ENCODE measurements at regions not wholly inside any gene's neighbourhood (a gene's known extent, or its start where the extent isn't known, plus 50 kb on each side); places are given as distances from the start of the nearest gene placed in this dataset.
"Not testable (repeated sequence)": the region's sequence is repeated elsewhere in the genome, so short reads cannot be mapped to it uniquely, and the experiment has no call there.

DNA sequence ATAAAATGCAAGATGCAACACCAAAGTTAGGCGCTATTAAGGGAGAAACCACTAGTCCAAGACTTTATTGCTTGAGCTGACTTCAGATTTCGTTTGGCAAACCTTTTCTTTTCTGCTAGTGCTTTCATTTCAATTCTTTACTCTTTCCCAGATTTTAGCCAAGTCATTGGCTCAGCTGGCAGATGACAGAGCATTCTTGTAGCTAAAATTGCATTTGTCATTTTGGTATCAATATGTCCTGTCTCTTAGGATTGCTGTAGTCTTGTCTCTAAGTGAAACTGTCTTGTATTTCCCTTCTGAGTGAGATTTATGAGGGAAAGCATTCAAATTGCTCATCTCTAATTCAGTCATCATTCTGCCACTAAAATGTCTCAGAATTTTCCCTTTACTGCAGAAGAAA lies 335.1 kb downstream of the METTL4 start:
- no peak overlapping the region for H3K4me3 ChIP-seq (ENCODE audit: low read depth, low read length)
- no peaks in the 10 kb centered on the region for H3K36me3 ChIP-seq (ENCODE audit: control insufficient read depth, insufficient read depth, low read length)
- TF ChIP-seq CTCF (IDR thresholded peaks at IDR 0.05; ENCODE audit: insufficient read depth, low read length, severe bottlenecking): no peak
- FAIRE-seq: no peak
- no peak for DNase-seq (ENCODE audit: low read depth)
- no peaks in the 10 kb centered on the region for H3K27me3 ChIP-seq (ENCODE audit: control insufficient read depth, insufficient read depth, low read length)

DNA sequence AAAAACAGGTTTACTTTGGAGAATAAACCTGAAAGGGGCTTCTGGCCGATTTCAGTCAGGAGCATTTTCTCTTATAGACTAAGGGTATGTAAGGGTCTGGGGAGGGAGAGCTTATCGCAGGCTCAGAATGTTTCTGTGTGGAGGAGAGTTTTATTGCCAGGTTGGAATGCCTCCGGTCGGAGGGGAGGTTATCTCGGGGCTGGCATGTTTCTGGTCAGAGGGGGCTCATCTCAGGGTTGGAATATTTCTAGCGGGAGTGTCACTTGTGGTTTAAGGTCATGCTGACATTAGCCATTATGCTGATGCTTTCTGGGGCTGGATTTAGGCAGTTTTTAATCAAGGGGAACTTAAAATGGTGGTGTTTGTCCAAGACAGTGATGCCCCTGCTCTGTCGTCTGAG lies 333.6 kb downstream of the METTL4 start:
- Histone ChIP-seq H3K27me3 (ENCODE audit: control insufficient read depth, insufficient read depth, low read length) (no peaks in the 10 kb centered on the region), H3K36me3 (ENCODE audit: control insufficient read depth, insufficient read depth, low read length) (no peaks in the 10 kb centered on the region), H3K4me3 (ENCODE audit: low read depth, low read length) (no peak overlapping the region)
- FAIRE-seq (no peak), DNase-seq (ENCODE audit: low read depth) (no peak)
- no peak for TF ChIP-seq CTCF (IDR thresholded peaks at IDR 0.05; ENCODE audit: insufficient read depth, low read length, severe bottlenecking)

DNA sequence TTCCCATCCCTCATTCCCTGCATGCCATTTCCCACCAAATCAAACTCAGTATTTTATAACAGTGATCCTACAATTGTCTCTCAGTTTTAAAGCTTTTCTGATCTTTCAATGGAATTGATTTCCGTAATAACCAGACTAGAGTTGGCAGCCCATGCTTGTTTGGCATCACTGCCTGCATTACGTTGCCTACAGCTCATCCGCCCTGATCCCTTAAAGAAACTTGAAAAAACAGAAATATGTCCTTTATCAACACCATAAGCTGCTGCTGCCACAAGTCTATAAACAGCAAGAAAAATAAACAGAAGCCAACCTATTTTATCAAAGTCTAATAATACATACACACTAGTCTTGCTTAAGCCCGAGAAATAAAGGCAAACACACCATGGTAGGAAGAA lies 331.0 kb downstream of the METTL4 start:
- Histone ChIP-seq H3K36me3 (ENCODE audit: control insufficient read depth, insufficient read depth, low read length) (no peaks in the 10 kb centered on the region), H3K27me3 (ENCODE audit: control insufficient read depth, insufficient read depth, low read length) (no peaks in the 10 kb centered on the region), H3K4me3 (ENCODE audit: low read depth, low read length) (no peak overlapping the region)
- FAIRE-seq: no peak
- no peak for TF ChIP-seq CTCF (IDR thresholded peaks at IDR 0.05; ENCODE audit: insufficient read depth, low read length, severe bottlenecking)
- no peak for DNase-seq (ENCODE audit: low read depth)

GRCh38 chr18:2244641-2245040 lies 326.7 kb downstream of the METTL4 start:
- DNase-seq (ENCODE audit: low read depth) (no peak), FAIRE-seq (no peak)
- no peak for TF ChIP-seq CTCF (IDR thresholded peaks at IDR 0.05; ENCODE audit: insufficient read depth, low read length, severe bottlenecking)
- no peak overlapping the region for H3K4me3 ChIP-seq (ENCODE audit: low read depth, low read length)
- no peaks in the 10 kb centered on the region for H3K36me3 ChIP-seq (ENCODE audit: control insufficient read depth, insufficient read depth, low read length)
- H3K27me3 ChIP-seq (ENCODE audit: control insufficient read depth, insufficient read depth, low read length): no peaks in the 10 kb centered on the region

- FAIRE-seq; DNase-seq (ENCODE audit: low read depth); H3K36me3 ChIP-seq (ENCODE audit: control insufficient read depth, insufficient read depth, low read length); H3K4me3 ChIP-seq (ENCODE audit: low read depth, low read length); H3K27me3 ChIP-seq (ENCODE audit: control insufficient read depth, insufficient read depth, low read length): not testable (repeated sequence)
These were observed 324.2 kb downstream of the METTL4 start for GRCh38 chr18:2247101-2247500.

GRCh38 chr18:2254977-2255376 lies 316.3 kb downstream of the METTL4 start:
- DNase-seq (ENCODE audit: low read depth) (no peak), FAIRE-seq (no peak)
- TF ChIP-seq CTCF (IDR thresholded peaks at IDR 0.05; ENCODE audit: insufficient read depth, low read length, severe bottlenecking): no peak
- Histone ChIP-seq H3K27me3 (ENCODE audit: control insufficient read depth, insufficient read depth, low read length) (no peaks in the 10 kb centered on the region), H3K4me3 (ENCODE audit: low read depth, low read length) (no peak overlapping the region), H3K36me3 (ENCODE audit: control insufficient read depth, insufficient read depth, low read length) (no peaks in the 10 kb centered on the region)

Measured in bronchial epithelial cell (primary cell).